ENCODE measurements at regions not wholly inside any gene's neighbourhood (a gene's known extent, or its start where the extent isn't known, plus 50 kb on each side); places are given as distances from the start of the nearest gene placed in this dataset.
A peak's percentile ranks its signal among the peaks of the same experiment; 100 is the strongest.

- intact Hi-C loops (cut with micrococcal nuclease) = no loop called here
- Histone ChIP-seq H2AFZ (ENCODE audit: insufficient read depth, low read depth, low read length, poor library complexity, severe bottlenecking) (no peak overlapping the region), H3K4me3 (replicated peaks in 1 of 3; ENCODE audit: low read depth in 2 of 3, low read length in 3 of 3) (no peak overlapping the region), H3K27me3 (ENCODE audit: control insufficient read depth in 2 of 2, insufficient read depth in 2 of 2, low read length in 2 of 2) (no peaks in the 10 kb centered on the region), H3K4me2 (replicated peaks; ENCODE audit: extremely low read depth, low read length, poor library complexity, severe bottlenecking) (no peak overlapping the region), H3K27ac (ENCODE audit: low read depth in 1 of 2, low read length in 2 of 2) (no peak overlapping the region), H3K4me1 (ENCODE audit: control insufficient read depth in 1 of 2, insufficient read depth in 2 of 2, low read length in 2 of 2) (no peaks in the 10 kb centered on the region), H3K9me3 (replicated peaks in 1 of 2; ENCODE audit: control insufficient read depth in 1 of 2, insufficient read depth in 1 of 2, low read length in 2 of 2) (no peaks in the 10 kb centered on the region), H3K9ac (ENCODE audit: insufficient read depth, low read length, poor library complexity, severe bottlenecking) (no peak overlapping the region), H3K79me2 (ENCODE audit: insufficient read depth, low read length) (no peaks in the 10 kb centered on the region), H3K36me3 (replicated peaks in 1 of 2; ENCODE audit: control insufficient read depth in 1 of 2, insufficient read depth in 2 of 2, low read length in 2 of 2) (no peaks in the 10 kb centered on the region), H4K20me1 (ENCODE audit: insufficient read depth, low read length) (no peaks in the 10 kb centered on the region)
- no peak for TF ChIP-seq CTCF (IDR thresholded peaks at IDR 0.05)
- Mint-ChIP-seq H3K27ac (no peak overlapping the region), H3K4me1 (no peaks in the 10 kb centered on the region), H3K4me3 (no peak overlapping the region), H3K9me3 (peaks cover 0 to 2% (median 0%) of the 10 kb centered on the region in 7 donors), H3K27me3 (ENCODE audit: low read depth in 3 of 3) (no peaks in the 10 kb centered on the region), H3K36me3 (no peaks in the 10 kb centered on the region)
- DNase-seq = no peak
- WGBS (ENCODE audit: insufficient coverage) = no CpG with 5 or more reads among the region's 2 CpGs
These were observed 500.9 kb upstream of the HTR2A start for GRCh38 chr13:47397739-47398138.

GRCh38 chr13:47396915-47397314 lies 500.1 kb upstream of the HTR2A start:
- intact Hi-C loops (cut with micrococcal nuclease) = no loop called here
- no peaks in the 10 kb centered on the region for H3K9me3 ChIP-seq (replicated peaks in 1 of 2; ENCODE audit: control insufficient read depth in 1 of 2, insufficient read depth in 1 of 2, low read length in 2 of 2)
- peak overlapping the region in 1 of 7 donors; percentile 80 for H3K27ac Mint-ChIP-seq

More at GRCh38 chr13:47396915-47397314, 500.1 kb upstream of the HTR2A start:
- Histone ChIP-seq H3K9ac (ENCODE audit: insufficient read depth, low read length, poor library complexity, severe bottlenecking) (no peak overlapping the region), H3K27ac (ENCODE audit: low read depth in 1 of 2, low read length in 2 of 2) (no peak overlapping the region), H3K4me1 (ENCODE audit: control insufficient read depth in 1 of 2, insufficient read depth in 2 of 2, low read length in 2 of 2) (no peaks in the 10 kb centered on the region), H4K20me1 (ENCODE audit: insufficient read depth, low read length) (no peaks in the 10 kb centered on the region), H3K27me3 (ENCODE audit: control insufficient read depth in 2 of 2, insufficient read depth in 2 of 2, low read length in 2 of 2) (no peaks in the 10 kb centered on the region), H3K4me2 (replicated peaks; ENCODE audit: extremely low read depth, low read length, poor library complexity, severe bottlenecking) (no peak overlapping the region), H3K4me3 (replicated peaks in 1 of 3; ENCODE audit: low read depth in 2 of 3, low read length in 3 of 3) (no peak overlapping the region), H3K36me3 (replicated peaks in 1 of 2; ENCODE audit: control insufficient read depth in 1 of 2, insufficient read depth in 2 of 2, low read length in 2 of 2) (no peaks in the 10 kb centered on the region), H2AFZ (ENCODE audit: insufficient read depth, low read depth, low read length, poor library complexity, severe bottlenecking) (no peak overlapping the region), H3K79me2 (ENCODE audit: insufficient read depth, low read length) (no peaks in the 10 kb centered on the region)
- Mint-ChIP-seq H3K9me3 (peaks cover 0 to 5% (median 0%) of the 10 kb centered on the region in 7 donors), H3K27me3 (ENCODE audit: low read depth in 3 of 3) (no peaks in the 10 kb centered on the region), H3K36me3 (no peaks in the 10 kb centered on the region), H3K4me1 (no peaks in the 10 kb centered on the region), H3K4me3 (no peak overlapping the region)
- WGBS (ENCODE audit: insufficient coverage) = 100% methylated on average over 1 of the region's 5 CpGs
- no peak for TF ChIP-seq CTCF (IDR thresholded peaks at IDR 0.05)
- DNase-seq = no peak
